ENCODE measurements at regions not wholly inside any gene's neighbourhood (a gene's known extent, or its start where the extent isn't known, plus 50 kb on each side); places are given as distances from the start of the nearest gene placed in this dataset.

- no peak overlapping the region for H3K4me3 ChIP-seq (ENCODE audit: low read depth, low read length)
- in situ Hi-C loops (cut with HindIII; ENCODE audit: low pct_ligation_motif_present, low sequenced_read_pairs) = no loop called here
- H3K27me3 ChIP-seq (replicated peaks) = no peaks in the 10 kb centered on the region
- no peak for TF ChIP-seq CTCF (IDR thresholded peaks at IDR 0.05; ENCODE audit: low read depth, low read length, missing control alignments)
- no peak for DNase-seq
- no peak overlapping the region for H3K27ac ChIP-seq
- no peaks in the 10 kb centered on the region for H3K36me3 ChIP-seq (replicated peaks)
These were observed 131.3 kb upstream of the MTHFD1L start for GRCh38 chr6:150734235-150734634.

GRCh38 chr6:150735341-150735851 lies 130.1 kb upstream of the MTHFD1L start:
- Histone ChIP-seq H3K27me3 (replicated peaks) (no peaks in the 10 kb centered on the region), H3K27ac (no peak overlapping the region), H3K36me3 (replicated peaks) (no peaks in the 10 kb centered on the region), H3K4me3 (ENCODE audit: low read depth, low read length) (no peak overlapping the region)
- in situ Hi-C loops (cut with HindIII; ENCODE audit: low pct_ligation_motif_present, low sequenced_read_pairs) = no loop called here
- DNase-seq = no peak
- no peak for TF ChIP-seq CTCF (IDR thresholded peaks at IDR 0.05; ENCODE audit: low read depth, low read length, missing control alignments)

GRCh38 chr6:150738092-150738629 lies 127.3 kb upstream of the MTHFD1L start:
- in situ Hi-C loops (cut with HindIII; ENCODE audit: low pct_ligation_motif_present, low sequenced_read_pairs) = no loop called here
- Histone ChIP-seq H3K36me3 (replicated peaks) (no peaks in the 10 kb centered on the region), H3K4me3 (ENCODE audit: low read depth, low read length) (no peak overlapping the region), H3K27me3 (replicated peaks) (no peaks in the 10 kb centered on the region), H3K27ac (no peak overlapping the region)
- DNase-seq = no peak
- TF ChIP-seq CTCF (IDR thresholded peaks at IDR 0.05; ENCODE audit: low read depth, low read length, missing control alignments) = no peak

GRCh38 chr6:150739711-150740349 lies 125.7 kb upstream of the MTHFD1L start:
- in situ Hi-C loops (cut with HindIII; ENCODE audit: low pct_ligation_motif_present, low sequenced_read_pairs) = no loop called here
- no peak overlapping the region for H3K4me3 ChIP-seq (ENCODE audit: low read depth, low read length)
- H3K27me3 ChIP-seq (replicated peaks) = no peaks in the 10 kb centered on the region
- no peak for TF ChIP-seq CTCF (IDR thresholded peaks at IDR 0.05; ENCODE audit: low read depth, low read length, missing control alignments)
- H3K27ac ChIP-seq = no peak overlapping the region
- no peak for DNase-seq
- no peaks in the 10 kb centered on the region for H3K36me3 ChIP-seq (replicated peaks)

GRCh38 chr6:150740453-150740852 lies 125.0 kb upstream of the MTHFD1L start:
- H3K27me3 ChIP-seq (replicated peaks) = no peaks in the 10 kb centered on the region
- no peak for DNase-seq
- H3K27ac ChIP-seq = no peak overlapping the region
- no peaks in the 10 kb centered on the region for H3K36me3 ChIP-seq (replicated peaks)
- H3K4me3 ChIP-seq (ENCODE audit: low read depth, low read length) = no peak overlapping the region
- TF ChIP-seq CTCF (IDR thresholded peaks at IDR 0.05; ENCODE audit: low read depth, low read length, missing control alignments) = no peak
- in situ Hi-C loops (cut with HindIII; ENCODE audit: low pct_ligation_motif_present, low sequenced_read_pairs) = no loop called here
